Stimulated activated effector memory CD8-positive, alpha-beta T cell treated with anti-CD3 and anti-CD28 coated beads, Interleukin-12 subunit alpha, Interleukin-12 subunit beta, amount 100 ng/mL, for 72 hours (primary cell): ENCODE measurements at regions not wholly inside any gene's neighbourhood (a gene's known extent, or its start where the extent isn't known, plus 50 kb on each side); places are given as distances from the start of the nearest gene placed in this dataset.
A peak's percentile ranks its signal among the peaks of the same experiment; 100 is the strongest.
"Not testable (repeated sequence)": the region's sequence is repeated elsewhere in the genome, so short reads cannot be mapped to it uniquely, and the experiment has no call there.

Source experiments
- ATAC-seq: fragments of 150-1000 bp; cut with Tn5 transposase; 2 replicates; pipeline ENCODE4 v1.10.0; 2021
- DNase-seq, 2 donors: peaks; one replicate each; pipeline ENCODE4 v3.0.0; 2021 to 2022; ENCODE audit warnings: low spot score in 2 of 2
- H3K27ac Mint-ChIP-seq: one replicate; pipeline ENCODE4 v1.8.0; 2022; ENCODE audit warnings: mild to moderate bottlenecking, mixed read lengths
- H3K36me3 Mint-ChIP-seq: one replicate; pipeline ENCODE4 v1.8.0; 2022; ENCODE audit warnings: mild to moderate bottlenecking, mixed read lengths
- H3K4me1 Mint-ChIP-seq: one replicate; pipeline ENCODE4 v1.8.0; 2022; ENCODE audit warnings: mixed read lengths
- H3K4me3 Mint-ChIP-seq: one replicate; pipeline ENCODE4 v1.8.0; 2022; ENCODE audit warnings: mild to moderate bottlenecking, mixed read lengths
- H3K9me3 Mint-ChIP-seq: one replicate; pipeline ENCODE4 v1.8.0; 2022; ENCODE audit warnings: mixed read lengths

- H3K4me3 Mint-ChIP-seq: no peak overlapping the region
- H3K4me1 Mint-ChIP-seq: peaks cover 23% of the 10 kb centered on the region
- no peak overlapping the region for H3K27ac Mint-ChIP-seq
- no peak for DNase-seq
- no peaks in the 10 kb centered on the region for H3K36me3 Mint-ChIP-seq
- no peaks in the 10 kb centered on the region for H3K9me3 Mint-ChIP-seq
- ATAC-seq: no peak
Measured at GRCh38 chr12:46657453-46658411, 168.1 kb downstream of the SLC38A4 start.

GRCh38 chr12:46655984-46656383 is 169.8 kb downstream of the SLC38A4 start:
- peak in 1 of 2 donors; percentile 37 for DNase-seq
- H3K4me1 Mint-ChIP-seq: peaks cover 15% of the 10 kb centered on the region
- H3K36me3 Mint-ChIP-seq, H3K9me3 Mint-ChIP-seq, ATAC-seq, H3K4me3 Mint-ChIP-seq, H3K27ac Mint-ChIP-seq: not testable (repeated sequence)

GRCh38 chr12:46653311-46653710 is 172.5 kb downstream of the SLC38A4 start:
- H3K36me3 Mint-ChIP-seq: no peaks in the 10 kb centered on the region
- no peak for DNase-seq
- no peaks in the 10 kb centered on the region for H3K4me1 Mint-ChIP-seq
- no peak for ATAC-seq
- no peak overlapping the region for H3K4me3 Mint-ChIP-seq
- H3K9me3 Mint-ChIP-seq: no peaks in the 10 kb centered on the region
- H3K27ac Mint-ChIP-seq: no peak overlapping the region

- no peaks in the 10 kb centered on the region for H3K4me1 Mint-ChIP-seq
- no peaks in the 10 kb centered on the region for H3K36me3 Mint-ChIP-seq
- no peak for DNase-seq
- no peak for ATAC-seq
- no peak overlapping the region for H3K27ac Mint-ChIP-seq
- no peak overlapping the region for H3K4me3 Mint-ChIP-seq
- H3K9me3 Mint-ChIP-seq: no peaks in the 10 kb centered on the region
Measured at GRCh38 chr12:46652692-46653091, 173.1 kb downstream of the SLC38A4 start.

- Mint-ChIP-seq H3K4me1 (no peaks in the 10 kb centered on the region), H3K36me3 (no peaks in the 10 kb centered on the region)
Measured at GRCh38 chr12:46650688-46651087, 175.1 kb downstream of the SLC38A4 start.

GRCh38 chr12:46649433-46649832 is 176.4 kb downstream of the SLC38A4 start:
- Mint-ChIP-seq H3K4me3 (no peak overlapping the region), H3K36me3 (no peaks in the 10 kb centered on the region), H3K27ac (no peak overlapping the region), H3K4me1 (no peaks in the 10 kb centered on the region), H3K9me3 (no peaks in the 10 kb centered on the region)
- DNase-seq (peak in 1 of 2 donors; percentile 17), ATAC-seq (no peak)

More at GRCh38 chr12:46650688-46651087, 175.1 kb downstream of the SLC38A4 start:
- no peaks in the 10 kb centered on the region for H3K9me3 Mint-ChIP-seq
- DNase-seq (no peak), ATAC-seq (no peak)
- no peak overlapping the region for H3K27ac Mint-ChIP-seq
- H3K4me3 Mint-ChIP-seq: no peak overlapping the region

- no peak for ATAC-seq
- H3K4me1 Mint-ChIP-seq: no peaks in the 10 kb centered on the region
- no peak overlapping the region for H3K4me3 Mint-ChIP-seq
Measured at GRCh38 chr12:46647034-46647433, 178.8 kb downstream of the SLC38A4 start.

GRCh38 chr12:46641649-46642048 is 184.1 kb downstream of the SLC38A4 start:
- ATAC-seq: not testable (repeated sequence)

More at GRCh38 chr12:46647034-46647433, 178.8 kb downstream of the SLC38A4 start:
- DNase-seq: no peak
- Mint-ChIP-seq H3K9me3 (peaks cover 2% of the 10 kb centered on the region), H3K36me3 (no peaks in the 10 kb centered on the region), H3K27ac (no peak overlapping the region)

GRCh38 chr12:46635818-46636217 is 190.0 kb downstream of the SLC38A4 start:
- Mint-ChIP-seq H3K27ac (no peak overlapping the region), H3K4me1 (no peaks in the 10 kb centered on the region), H3K4me3 (no peak overlapping the region), H3K36me3 (no peaks in the 10 kb centered on the region), H3K9me3 (peaks cover 36% of the 10 kb centered on the region)
- DNase-seq (no peak), ATAC-seq (no peak)

More at GRCh38 chr12:46641649-46642048, 184.1 kb downstream of the SLC38A4 start:
- DNase-seq, H3K27ac Mint-ChIP-seq, H3K4me3 Mint-ChIP-seq, H3K36me3 Mint-ChIP-seq, H3K4me1 Mint-ChIP-seq: not testable (repeated sequence)
- H3K9me3 Mint-ChIP-seq: peaks cover 29% of the 10 kb centered on the region

GRCh38 chr12:46629331-46630229 is 196.2 kb downstream of the SLC38A4 start:
- no peak overlapping the region for H3K27ac Mint-ChIP-seq

GRCh38 chr12:46628176-46628575 is 197.6 kb downstream of the SLC38A4 start:
- no peak for ATAC-seq
- H3K27ac Mint-ChIP-seq: no peak overlapping the region

More at GRCh38 chr12:46629331-46630229, 196.2 kb downstream of the SLC38A4 start:
- Mint-ChIP-seq H3K4me3 (no peak overlapping the region), H3K9me3 (peaks cover 2% of the 10 kb centered on the region), H3K4me1 (no peaks in the 10 kb centered on the region), H3K36me3 (no peaks in the 10 kb centered on the region)
- ATAC-seq: no peak
- no peak for DNase-seq

GRCh38 chr12:46627686-46628085 is 198.1 kb downstream of the SLC38A4 start:
- H3K4me3 Mint-ChIP-seq: no peak overlapping the region
- H3K4me1 Mint-ChIP-seq: no peaks in the 10 kb centered on the region
- H3K9me3 Mint-ChIP-seq: no peaks in the 10 kb centered on the region
- no peaks in the 10 kb centered on the region for H3K36me3 Mint-ChIP-seq
- ATAC-seq (no peak), DNase-seq (no peak)
- H3K27ac Mint-ChIP-seq: no peak overlapping the region

More at GRCh38 chr12:46628176-46628575, 197.6 kb downstream of the SLC38A4 start:
- Mint-ChIP-seq H3K4me1 (no peaks in the 10 kb centered on the region), H3K9me3 (peaks cover 2% of the 10 kb centered on the region), H3K36me3 (no peaks in the 10 kb centered on the region), H3K4me3 (no peak overlapping the region)
- DNase-seq: no peak

- H3K4me1 Mint-ChIP-seq, H3K4me3 Mint-ChIP-seq, ATAC-seq, H3K36me3 Mint-ChIP-seq, H3K27ac Mint-ChIP-seq, H3K9me3 Mint-ChIP-seq, DNase-seq: not testable (repeated sequence)
Measured at GRCh38 chr12:46619474-46619873, 206.3 kb downstream of the SLC38A4 start.

GRCh38 chr12:46617737-46618136 is 208.1 kb downstream of the SLC38A4 start:
- H3K4me3 Mint-ChIP-seq, ATAC-seq, H3K4me1 Mint-ChIP-seq, H3K27ac Mint-ChIP-seq, H3K36me3 Mint-ChIP-seq, DNase-seq: not testable (repeated sequence)
- H3K9me3 Mint-ChIP-seq: peaks cover 11% of the 10 kb centered on the region

- H3K4me1 Mint-ChIP-seq: peaks cover 12% of the 10 kb centered on the region
- no peak overlapping the region for H3K4me3 Mint-ChIP-seq
- no peak overlapping the region for H3K27ac Mint-ChIP-seq
- H3K36me3 Mint-ChIP-seq: no peaks in the 10 kb centered on the region
- H3K9me3 Mint-ChIP-seq: peaks cover 15% of the 10 kb centered on the region
- no peak for ATAC-seq
- DNase-seq: no peak
Measured at GRCh38 chr12:46617167-46617566, 208.6 kb downstream of the SLC38A4 start.
